ENCODE measurements at regions not wholly inside any gene's neighbourhood (a gene's known extent, or its start where the extent isn't known, plus 50 kb on each side); places are given as distances from the start of the nearest gene placed in this dataset.

DNA sequence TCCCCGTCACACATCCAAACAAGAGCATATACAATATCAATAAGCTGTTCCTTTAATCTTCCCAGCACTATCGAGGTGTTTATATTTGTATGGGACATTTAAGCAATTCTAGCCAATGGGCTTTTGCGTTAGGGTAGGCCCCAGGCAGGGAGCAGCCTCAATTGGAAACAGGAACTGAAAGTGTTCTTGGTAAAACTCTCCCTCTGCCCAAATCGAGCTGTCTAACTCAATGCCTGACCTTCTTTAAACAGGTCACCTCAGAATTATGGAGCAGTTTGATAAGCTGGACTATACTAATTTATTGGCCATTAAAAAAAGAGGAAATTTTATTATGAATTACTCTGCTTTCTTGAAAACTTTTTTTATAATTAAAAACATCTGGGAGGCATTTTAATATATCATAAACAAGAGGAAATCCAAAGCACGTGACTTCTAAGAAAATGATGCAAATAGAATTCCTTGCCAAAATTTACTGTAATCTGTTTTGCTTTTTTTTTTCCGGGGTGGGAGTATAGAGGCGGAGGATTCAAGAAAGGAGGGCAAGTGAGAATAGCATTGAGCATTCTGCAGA lies 498.1 kb downstream of the LMO4 start:
- TF ChIP-seq CTCF (conservative IDR thresholded peaks at IDR 0.05; ENCODE audit: low read depth, low read length) (no peak), EZH2 (IDR thresholded peaks at IDR 0.05; ENCODE audit: borderline replicate concordance, low read depth, low read length, poor library complexity, severe bottlenecking) (no peak)

Measured in A673 (cell line).